Testis (tissue), 2 donors: ENCODE measurements at regions not wholly inside any gene's neighbourhood (a gene's known extent, or its start where the extent isn't known, plus 50 kb on each side); places are given as distances from the start of the nearest gene placed in this dataset.

ENCODE experiments used
- DNase-seq: peaks from one replicate; pipeline ENCODE4 v3.0.0-alpha.2; 2019
- H3K27ac ChIP-seq, 2 donors: fragments of 200-600 bp; sonication (generic); one replicate each; pipeline ENCODE4 v1.5.1; 2019
- H3K27me3 ChIP-seq: fragments of 200-600 bp; sonication (generic); one replicate; pipeline ENCODE4 v1.5.1; 2019
- H3K36me3 ChIP-seq: fragments of 200-600 bp; sonication (generic); one replicate; pipeline ENCODE4 v1.5.1; 2017; ENCODE audit warnings: low read depth; ENCODE audit errors: missing control alignments
- H3K4me1 ChIP-seq: fragments of 200-600 bp; sonication (generic); one replicate; pipeline ENCODE4 v1.5.1; 2019
- H3K4me3 ChIP-seq, 2 donors: fragments of 200-600 bp; sonication (generic); one replicate each; pipeline ENCODE4 v1.5.1; 2017 to 2019
- H3K9me3 ChIP-seq: fragments of 200-600 bp; sonication (generic); one replicate; pipeline ENCODE4 v1.5.1; 2017
- CTCF ChIP-seq, 3 experiments: fragments of 450-650 bp in 2 of 3; fragments of 200-600 bp in 1 of 3; sonication (generic) in 1 of 3; IDR thresholded peaks; one replicate each; pipeline ENCODE4 v1.5.1; 2016 to 2019; ENCODE audit warnings: antibody characterized with exemption in 3 of 3, mild to moderate bottlenecking in 2 of 3, moderate library complexity in 1 of 3
- POLR2A ChIP-seq: fragments of 450-650 bp; IDR thresholded peaks from one replicate; pipeline ENCODE4 v1.6.1; 2017; ENCODE audit warnings: antibody characterized with exemption, mild to moderate bottlenecking, moderate library complexity
- WGBS, 2 donors: methylation state at CpG; one replicate each; pipeline ENCODE4 v1.1.5; 2018; 5-methylcytosine and 5-hydroxymethylcytosine counted together
- intact Hi-C: fragments of 100-400 bp; cut with DNase I; formaldehyde crosslinking; loops from one replicate; pipeline ENCODE4 v1.15.1; 2023; ENCODE audit warnings: low total_unique reads

GRCh38 chr2:107625982-107626381, 200.7 kb upstream of the RGPD4 start:
- Histone ChIP-seq H3K36me3 (no peaks in the 10 kb centered on the region), H3K9me3 (no peaks in the 10 kb centered on the region), H3K4me3 (no peak overlapping the region), H3K4me1 (no peaks in the 10 kb centered on the region), H3K27me3 (no peaks in the 10 kb centered on the region), H3K27ac (no peak overlapping the region)
- no peak for DNase-seq
- TF ChIP-seq POLR2A: no peak
- no peak for TF ChIP-seq CTCF (IDR thresholded peaks at IDR 0.05)
- intact Hi-C loops: no loop called here

GRCh38 chr2:107627164-107627563, 199.5 kb upstream of the RGPD4 start:
- Histone ChIP-seq H3K4me3 (no peak overlapping the region), H3K36me3 (no peaks in the 10 kb centered on the region), H3K27me3 (no peaks in the 10 kb centered on the region), H3K4me1 (no peaks in the 10 kb centered on the region), H3K9me3 (no peaks in the 10 kb centered on the region), H3K27ac (no peak overlapping the region)
- TF ChIP-seq CTCF (IDR thresholded peaks at IDR 0.05) (no peak), POLR2A (no peak)
- WGBS, 2 donors: 85 to 88% methylated on average over 1 of the region's 1 CpG
- no peak for DNase-seq
- intact Hi-C loops: no loop called here

DNA sequence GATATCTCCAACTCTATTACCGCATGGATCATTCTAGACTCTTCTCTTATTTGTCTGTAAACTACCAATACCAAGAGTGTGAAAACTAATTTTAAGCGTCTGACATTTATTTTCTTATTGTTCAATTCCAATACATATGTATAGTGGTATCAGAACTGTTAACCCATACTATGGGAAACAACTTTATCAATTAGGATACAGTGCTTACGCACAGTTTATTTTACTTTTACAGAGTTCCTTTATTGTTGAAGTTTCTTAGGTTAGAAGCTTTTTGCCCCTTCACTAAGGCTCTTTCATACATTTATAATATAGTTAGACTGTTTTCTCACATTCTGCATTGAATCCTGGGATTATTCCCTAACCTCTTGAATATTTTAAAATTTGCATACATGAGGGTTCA, 198.8 kb upstream of the RGPD4 start:
- no peak overlapping the region for H3K4me3 ChIP-seq
- H3K9me3 ChIP-seq: no peaks in the 10 kb centered on the region
- H3K27me3 ChIP-seq: no peaks in the 10 kb centered on the region
- TF ChIP-seq CTCF (IDR thresholded peaks at IDR 0.05): no peak
- TF ChIP-seq POLR2A: no peak
- no peaks in the 10 kb centered on the region for H3K36me3 ChIP-seq
- 91 to 95% methylated on average over 3 of the region's 3 CpGs for WGBS, 2 donors
- H3K27ac ChIP-seq: no peak overlapping the region
- DNase-seq: no peak
- intact Hi-C loops: no loop called here
- no peaks in the 10 kb centered on the region for H3K4me1 ChIP-seq

- no peak for TF ChIP-seq CTCF (IDR thresholded peaks at IDR 0.05)
- no peak for TF ChIP-seq POLR2A
- H3K27ac ChIP-seq: no peak overlapping the region
- intact Hi-C loops: no loop called here
- no peaks in the 10 kb centered on the region for H3K4me1 ChIP-seq
- no peaks in the 10 kb centered on the region for H3K36me3 ChIP-seq
- no peaks in the 10 kb centered on the region for H3K27me3 ChIP-seq
- WGBS, 2 donors: 84 to 91% methylated on average over 3 of the region's 3 CpGs
- DNase-seq: no peak
- H3K4me3 ChIP-seq: no peak overlapping the region
- H3K9me3 ChIP-seq: no peaks in the 10 kb centered on the region
Observed at GRCh38 chr2:107633580-107634147, 193.0 kb upstream of the RGPD4 start.

- no peak overlapping the region for H3K4me3 ChIP-seq
- no peak for DNase-seq
- no peaks in the 10 kb centered on the region for H3K4me1 ChIP-seq
- WGBS, 2 donors: 87 to 93% methylated on average over 1 of the region's 1 CpG
- H3K27ac ChIP-seq: no peak overlapping the region
- intact Hi-C loops: no loop called here
- H3K9me3 ChIP-seq: no peaks in the 10 kb centered on the region
- no peaks in the 10 kb centered on the region for H3K36me3 ChIP-seq
- TF ChIP-seq POLR2A (no peak), CTCF (IDR thresholded peaks at IDR 0.05) (no peak)
- H3K27me3 ChIP-seq: no peaks in the 10 kb centered on the region
Observed at GRCh38 chr2:107634172-107634571, 192.5 kb upstream of the RGPD4 start.
